ENCODE measurements at regions not wholly inside any gene's neighbourhood (a gene's known extent, or its start where the extent isn't known, plus 50 kb on each side); places are given as distances from the start of the nearest gene placed in this dataset.

GRCh38 chr1:221877311-221877710 is 135.4 kb upstream of the DUSP10 start (continued):
- TF ChIP-seq, protein P1, sequence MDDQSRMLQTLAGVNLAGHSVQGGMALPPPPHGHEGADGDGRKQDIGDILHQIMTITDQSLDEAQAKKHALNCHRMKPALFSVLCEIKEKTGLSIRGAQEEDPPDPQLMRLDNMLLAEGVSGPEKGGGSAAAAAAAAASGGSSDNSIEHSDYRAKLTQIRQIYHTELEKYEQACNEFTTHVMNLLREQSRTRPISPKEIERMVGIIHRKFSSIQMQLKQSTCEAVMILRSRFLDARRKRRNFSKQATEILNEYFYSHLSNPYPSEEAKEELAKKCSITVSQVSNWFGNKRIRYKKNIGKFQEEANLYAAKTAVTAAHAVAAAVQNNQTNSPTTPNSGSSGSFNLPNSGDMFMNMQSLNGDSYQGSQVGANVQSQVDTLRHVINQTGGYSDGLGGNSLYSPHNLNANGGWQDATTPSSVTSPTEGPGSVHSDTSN (CRISPR knock-in tag; IDR thresholded peaks at IDR 0.05) = no peak
- TF ChIP-seq ZBTB48 (tag by site-specific recombination; IDR thresholded peaks at IDR 0.05) = no peak

DNA sequence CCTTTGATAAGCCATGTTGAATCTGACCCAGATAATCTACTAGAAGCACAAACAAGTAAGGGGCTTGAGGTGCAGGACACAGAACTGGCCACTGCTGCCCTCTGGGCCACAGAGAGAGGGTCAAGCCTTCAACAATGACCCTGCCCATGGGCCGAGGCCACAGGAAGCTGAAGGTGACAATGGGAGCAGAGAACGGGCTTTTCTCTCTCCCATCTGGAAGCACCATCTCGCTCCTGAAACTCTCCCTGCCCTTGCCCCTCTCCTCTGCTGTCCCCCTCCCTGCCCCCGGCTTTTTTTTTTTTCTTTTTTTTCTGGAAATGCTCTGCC is 133.1 kb upstream of the DUSP10 start:
- Histone ChIP-seq H3K4me1 (ENCODE audit: control insufficient read depth, insufficient read depth, low read length) (no peaks in the 10 kb centered on the region), H3K9me3 (ENCODE audit: control insufficient read depth, insufficient read depth, low read depth, low read length) (no peaks in the 10 kb centered on the region), H3K4me3 (ENCODE audit: low read depth, low read length) (no peak overlapping the region), H3K27ac (ENCODE audit: extremely low read depth, low read depth, low read length) (no peak overlapping the region), H3K36me3 (ENCODE audit: control insufficient read depth in 2 of 2, insufficient read depth in 1 of 2, low read length in 2 of 2) (no peaks in the 10 kb centered on the region)
- TF ChIP-seq PRDM1 (tag by site-specific recombination; IDR thresholded peaks at IDR 0.05) (no peak), ZBTB8A (tag by site-specific recombination; IDR thresholded peaks at IDR 0.05) (no peak), PRDM4 (tag by site-specific recombination; IDR thresholded peaks at IDR 0.05) (no peak), ZNF776 (tag by site-specific recombination; IDR thresholded peaks at IDR 0.05; ENCODE audit: borderline replicate concordance) (no peak), GLI2 (tag by site-specific recombination; IDR thresholded peaks at IDR 0.05; ENCODE audit: borderline replicate concordance, low read depth) (no peak), ZBTB10 (tag by site-specific recombination; IDR thresholded peaks at IDR 0.05) (no peak)
- POLR2A ChIA-PET = interaction anchor here (1.0 kb wide), 1 partner anchor 11 kb away, joined by 3 read pairs; no protein-coding TSS in a partner anchor
- CTCF ChIA-PET = interaction anchor here (0.6 to 1.2 kb wide), 2 partner anchors 16 to 48 kb away, joined by 3 read pairs; no protein-coding TSS in a partner anchor

GRCh38 chr1:221874285-221875003 is 132.6 kb upstream of the DUSP10 start:
- POLR2A ChIA-PET = interaction anchor here (1.0 kb wide), 1 partner anchor 10 kb away, joined by 3 read pairs; no protein-coding TSS in a partner anchor
- no peak overlapping the region for H3K27ac ChIP-seq (ENCODE audit: extremely low read depth, low read depth, low read length)
- H3K4me3 ChIP-seq (ENCODE audit: low read depth, low read length) = no peak overlapping the region
- H3K4me1 ChIP-seq (ENCODE audit: control insufficient read depth, insufficient read depth, low read length) = no peaks in the 10 kb centered on the region
- no peaks in the 10 kb centered on the region for H3K9me3 ChIP-seq (ENCODE audit: control insufficient read depth, insufficient read depth, low read depth, low read length)
- CTCF ChIA-PET = interaction anchor here (0.6 to 1.2 kb wide), 3 partner anchors 10 to 47 kb away, joined by 3 to 4 read pairs (median 3); no protein-coding TSS in a partner anchor
- H3K36me3 ChIP-seq (ENCODE audit: control insufficient read depth in 2 of 2, insufficient read depth in 1 of 2, low read length in 2 of 2) = no peaks in the 10 kb centered on the region
- TF ChIP-seq ZNF610 (tag by site-specific recombination; IDR thresholded peaks at IDR 0.05; ENCODE audit: borderline replicate concordance) = no peak
- TF ChIP-seq ZNF600 (tag by site-specific recombination; IDR thresholded peaks at IDR 0.05) = no peak
- no peak for TF ChIP-seq ZNF37A (tag by site-specific recombination; IDR thresholded peaks at IDR 0.05)
- no peak for TF ChIP-seq MEIS1 (CRISPR knock-in tag; IDR thresholded peaks at IDR 0.05; ENCODE audit: borderline replicate concordance)
- TF ChIP-seq ZNF830 (tag by site-specific recombination; IDR thresholded peaks at IDR 0.05; ENCODE audit: low read depth) = no peak
- TF ChIP-seq, protein P2, sequence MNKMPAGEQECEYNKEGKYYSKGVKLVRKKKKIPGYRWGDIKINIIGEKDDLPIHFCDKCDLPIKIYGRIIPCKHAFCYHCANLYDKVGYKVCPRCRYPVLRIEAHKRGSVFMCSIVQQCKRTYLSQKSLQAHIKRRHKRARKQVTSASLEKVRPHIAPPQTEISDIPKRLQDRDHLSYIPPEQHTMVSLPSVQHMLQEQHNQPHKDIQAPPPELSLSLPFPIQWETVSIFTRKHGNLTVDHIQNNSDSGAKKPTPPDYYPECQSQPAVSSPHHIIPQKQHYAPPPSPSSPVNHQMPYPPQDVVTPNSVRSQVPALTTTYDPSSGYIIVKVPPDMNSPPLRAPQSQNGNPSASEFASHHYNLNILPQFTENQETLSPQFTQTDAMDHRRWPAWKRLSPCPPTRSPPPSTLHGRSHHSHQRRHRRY (tag by site-specific recombination; IDR thresholded peaks at IDR 0.05) = no peak
- TF ChIP-seq GLIS2 (tag by site-specific recombination; IDR thresholded peaks at IDR 0.05) = no peak
- no peak for TF ChIP-seq ZNF747 (tag by site-specific recombination; IDR thresholded peaks at IDR 0.05)
- TF ChIP-seq ZBTB21 (tag by site-specific recombination; IDR thresholded peaks at IDR 0.05) = no peak
- TF ChIP-seq ZFP3 (tag by site-specific recombination; IDR thresholded peaks at IDR 0.05; ENCODE audit: low read depth) = no peak
- TF ChIP-seq ZNF596 (tag by site-specific recombination; IDR thresholded peaks at IDR 0.05) = no peak
- no peak for TF ChIP-seq MYNN (tag by site-specific recombination; IDR thresholded peaks at IDR 0.05; ENCODE audit: borderline replicate concordance)
- no peak for TF ChIP-seq OVOL3 (tag by site-specific recombination; IDR thresholded peaks at IDR 0.05)
- no peak for TF ChIP-seq ZFP69B (tag by site-specific recombination; IDR thresholded peaks at IDR 0.05)
- TF ChIP-seq ZNF501 (tag by site-specific recombination; IDR thresholded peaks at IDR 0.05) = no peak
- TF ChIP-seq ZNF221 (tag by site-specific recombination; IDR thresholded peaks at IDR 0.05; ENCODE audit: borderline replicate concordance) = no peak

All from HEK293 (cell line).